Mesenchymal stem cell (in vitro differentiated cells and primary cell): ENCODE measurements at regions not wholly inside any gene's neighbourhood (a gene's known extent, or its start where the extent isn't known, plus 50 kb on each side); places are given as distances from the start of the nearest gene placed in this dataset.

Experiments
- DNase-seq: peaks from one replicate; pipeline ENCODE4 v3.0.0-alpha.2; 2013
- H2AFZ ChIP-seq: one replicate; pipeline ENCODE4 v1.6.1; 2013; ENCODE audit warnings: low read depth, mild to moderate bottlenecking, control low read depth, inconsistent platforms, low read length, moderate library complexity
- H2AK5ac ChIP-seq: 2 replicates; pipeline ENCODE4 v1.6.1; 2013; ENCODE audit warnings: low read length, moderate library complexity, mild to moderate bottlenecking, inconsistent platforms; ENCODE audit not compliant: severe bottlenecking
- H2BK120ac ChIP-seq: one replicate; pipeline ENCODE4 v1.6.1; 2013; ENCODE audit warnings: low read depth, mild to moderate bottlenecking, inconsistent platforms, low read length, moderate library complexity
- H2BK12ac ChIP-seq, 2 experiments: one replicate each; pipeline ENCODE4 v1.6.1; 2013; ENCODE audit warnings: inconsistent platforms in 2 of 2, low read length in 2 of 2, mild to moderate bottlenecking in 2 of 2, moderate library complexity in 2 of 2, control low read depth in 1 of 2
- H2BK15ac ChIP-seq: one replicate; pipeline ENCODE4 v1.6.1; 2013; ENCODE audit warnings: mild to moderate bottlenecking, low read depth, inconsistent platforms; ENCODE audit not compliant: poor library complexity, severe bottlenecking
- H2BK5ac ChIP-seq: 2 replicates; pipeline ENCODE4 v1.6.1; 2013; ENCODE audit warnings: low read depth, mild to moderate bottlenecking, low read length, control low read depth, inconsistent platforms; ENCODE audit not compliant: poor library complexity, severe bottlenecking
- H3K14ac ChIP-seq, 2 experiments: one replicate each; pipeline ENCODE4 v1.6.1; 2013; ENCODE audit warnings: inconsistent platforms in 2 of 2, low read length in 2 of 2, control low read depth in 1 of 2, mild to moderate bottlenecking in 1 of 2, moderate library complexity in 1 of 2
- H3K18ac ChIP-seq, 2 experiments: one replicate each; pipeline ENCODE4 v1.6.1; 2013; ENCODE audit warnings: inconsistent platforms in 2 of 2, low read length in 2 of 2, control low read depth in 1 of 2, low read depth in 1 of 2, mild to moderate bottlenecking in 1 of 2
- H3K23ac ChIP-seq, 2 experiments: one replicate each; pipeline ENCODE4 v1.6.1; 2013; ENCODE audit warnings: inconsistent platforms in 2 of 2, low read length in 2 of 2, mild to moderate bottlenecking in 2 of 2, moderate library complexity in 2 of 2, control low read depth in 1 of 2
- H3K27ac ChIP-seq: 2 replicates; pipeline ENCODE4 v1.5.1; 2013; ENCODE audit warnings: mild to moderate bottlenecking, moderate library complexity, low read length, control low read depth, inconsistent platforms; ENCODE audit not compliant: poor library complexity, severe bottlenecking
- H3K27me3 ChIP-seq, 2 experiments: 2 replicates each; pipeline versions ENCODE4 v1.6.1 to v1.7.0; 2013; ENCODE audit warnings: low read length in 2 of 2, mild to moderate bottlenecking in 2 of 2, moderate library complexity in 2 of 2, control low read depth in 1 of 2, inconsistent platforms in 1 of 2; ENCODE audit not compliant: control insufficient read depth in 1 of 2, insufficient read depth in 1 of 2
- H3K36me3 ChIP-seq, 2 experiments: 2 replicates each; pipeline versions ENCODE4 v1.6.1 to v1.7.0; 2013; ENCODE audit warnings: low read length in 2 of 2, control low read depth in 1 of 2, inconsistent platforms in 1 of 2, low read depth in 1 of 2, mild to moderate bottlenecking in 1 of 2; ENCODE audit not compliant: insufficient read depth in 2 of 2, control insufficient read depth in 1 of 2
- H3K4ac ChIP-seq, 2 experiments: one replicate each; pipeline ENCODE4 v1.6.1; 2013; ENCODE audit warnings: inconsistent platforms in 2 of 2, low read length in 2 of 2, mild to moderate bottlenecking in 2 of 2, moderate library complexity in 2 of 2, control low read depth in 1 of 2, low read depth in 1 of 2
- H3K4me1 ChIP-seq: 2 replicates; pipeline ENCODE4 v1.6.1; 2013; ENCODE audit warnings: low read depth, low read length, control low read depth; ENCODE audit not compliant: control insufficient read depth, insufficient read depth
- H3K4me2 ChIP-seq: 2 replicates; pipeline ENCODE4 v1.6.1; 2013; ENCODE audit warnings: low read length, mild to moderate bottlenecking, inconsistent platforms; ENCODE audit not compliant: poor library complexity, severe bottlenecking
- H3K4me3 ChIP-seq, 2 experiments: 2 replicates each; pipeline versions ENCODE4 v1.5.1 to v1.7.0; 2013; ENCODE audit warnings: low read length in 2 of 2, mild to moderate bottlenecking in 2 of 2, control low read depth in 1 of 2, low read depth in 1 of 2; ENCODE audit not compliant: insufficient read depth in 1 of 2
- H3K79me1 ChIP-seq: replicated peaks from 2 replicates; pipeline ENCODE4 v1.6.1; 2013; ENCODE audit warnings: mild to moderate bottlenecking, control low read depth, low read length, inconsistent platforms; ENCODE audit not compliant: poor library complexity, severe bottlenecking
- H3K9ac ChIP-seq: 2 replicates; pipeline ENCODE4 v1.7.0; 2013; ENCODE audit warnings: mild to moderate bottlenecking, low read length, moderate library complexity
- H3K9me3 ChIP-seq: 2 replicates; pipeline ENCODE4 v1.7.0; 2013; ENCODE audit warnings: mild to moderate bottlenecking, low read length; ENCODE audit not compliant: control insufficient read depth
- H4K8ac ChIP-seq: one replicate; pipeline ENCODE4 v1.6.1; 2013; ENCODE audit warnings: inconsistent platforms, mild to moderate bottlenecking, low read length, moderate library complexity
- H4K91ac ChIP-seq: one replicate; pipeline ENCODE4 v1.6.1; 2013; ENCODE audit warnings: mild to moderate bottlenecking, low read length, inconsistent platforms
- WGBS: methylation state at CpG from one replicate; pipeline ENCODE4 v1.1.7; 2013; ENCODE audit warnings: mixed read lengths; 5-methylcytosine and 5-hydroxymethylcytosine counted together

DNA sequence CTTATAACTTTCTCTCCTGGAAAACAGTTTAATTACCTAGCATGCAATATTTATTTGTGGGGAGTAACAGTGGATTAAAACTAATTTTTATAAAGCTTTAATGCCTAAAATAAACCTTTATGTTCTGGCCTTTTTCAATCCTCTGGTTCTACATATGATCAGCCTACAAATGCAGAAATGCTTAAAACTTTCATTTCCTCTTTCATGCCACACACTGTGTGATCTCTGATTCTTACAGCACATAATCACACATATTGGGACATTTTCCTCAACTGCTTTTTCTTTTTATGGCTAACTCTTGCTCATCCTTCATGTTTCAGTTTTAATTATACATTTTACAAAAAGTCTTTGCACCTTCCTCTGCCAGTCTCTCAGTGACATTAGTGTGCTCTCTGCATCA, 910.8 kb upstream of the SLITRK6 start:
- no peak overlapping the region for H3K9ac ChIP-seq
- no peak overlapping the region for H3K18ac ChIP-seq
- H2BK120ac ChIP-seq: no peak overlapping the region
- no peaks in the 10 kb centered on the region for H3K4me1 ChIP-seq
- H3K4me2 ChIP-seq: no peak overlapping the region
- no peaks in the 10 kb centered on the region for H3K36me3 ChIP-seq
- no peaks in the 10 kb centered on the region for H3K9me3 ChIP-seq
- no peak overlapping the region for H4K91ac ChIP-seq
- no peak overlapping the region for H2BK12ac ChIP-seq
- H3K23ac ChIP-seq: no peak overlapping the region
- H3K79me1 ChIP-seq: no peaks in the 10 kb centered on the region
- no peak overlapping the region for H3K14ac ChIP-seq
- no peak overlapping the region for H4K8ac ChIP-seq
- no peak for DNase-seq
- no peaks in the 10 kb centered on the region for H3K27me3 ChIP-seq
- H2AK5ac ChIP-seq: no peak overlapping the region
- no peak overlapping the region for H3K4me3 ChIP-seq
- no peak overlapping the region for H2AFZ ChIP-seq
- H3K4ac ChIP-seq: no peak overlapping the region
- H2BK5ac ChIP-seq: no peak overlapping the region
- no peak overlapping the region for H2BK15ac ChIP-seq
- no peak overlapping the region for H3K27ac ChIP-seq

DNA sequence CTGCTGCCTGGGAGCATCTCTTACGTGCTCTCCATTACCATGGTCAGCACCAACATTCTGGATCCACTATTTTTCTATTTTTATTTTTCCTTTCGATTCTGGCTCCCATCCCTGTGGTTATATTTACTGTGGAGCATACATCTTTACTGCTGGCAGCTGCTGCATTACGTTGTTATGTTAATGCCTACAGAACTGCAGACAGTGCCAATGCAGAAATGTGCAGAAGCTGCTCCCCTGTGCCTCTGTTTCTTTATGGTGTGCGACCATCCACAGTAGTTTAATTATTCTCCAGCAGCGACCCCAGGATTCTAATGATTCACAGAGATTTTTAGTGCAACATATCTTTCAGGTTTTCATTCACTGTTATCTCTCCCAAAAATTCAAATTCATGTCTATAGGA, 911.7 kb upstream of the SLITRK6 start:
- Histone ChIP-seq H3K36me3 (no peaks in the 10 kb centered on the region), H3K4me1 (no peaks in the 10 kb centered on the region), H4K91ac (no peak overlapping the region), H2BK5ac (no peak overlapping the region), H3K9ac (no peak overlapping the region), H3K23ac (no peak overlapping the region), H3K4me2 (no peak overlapping the region), H3K4me3 (no peak overlapping the region), H2AK5ac (no peak overlapping the region), H3K4ac (no peak overlapping the region), H2AFZ (no peak overlapping the region), H2BK120ac (no peak overlapping the region), H2BK12ac (no peak overlapping the region), H3K27me3 (no peaks in the 10 kb centered on the region), H2BK15ac (no peak overlapping the region), H3K27ac (no peak overlapping the region), H3K18ac (no peak overlapping the region), H3K14ac (no peak overlapping the region), H4K8ac (no peak overlapping the region), H3K79me1 (no peaks in the 10 kb centered on the region), H3K9me3 (no peaks in the 10 kb centered on the region)
- no peak for DNase-seq
- WGBS: 82% methylated on average over 4 of the region's 5 CpGs

DNA sequence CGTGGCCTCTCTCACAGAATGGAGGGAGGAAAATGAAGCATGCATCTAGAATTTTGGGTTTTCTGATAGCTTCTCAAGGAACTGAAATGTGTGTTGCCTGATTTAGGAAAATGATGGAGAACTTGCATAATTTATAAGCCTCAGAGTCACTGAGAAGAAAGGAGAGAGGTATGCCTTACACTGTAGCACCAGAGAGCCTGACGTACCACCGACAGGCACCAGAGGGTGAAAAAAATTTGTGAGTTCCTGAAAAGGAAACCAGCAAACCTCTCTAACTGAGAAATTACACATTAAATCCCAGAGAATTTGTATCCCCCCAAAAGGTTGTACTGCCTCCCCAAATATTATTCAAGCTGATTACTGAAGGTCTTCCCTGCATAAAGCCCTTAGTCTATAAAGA, 915.3 kb upstream of the SLITRK6 start:
- DNase-seq: no peak
- Histone ChIP-seq H4K8ac (no peak overlapping the region), H3K4ac (no peak overlapping the region), H4K91ac (no peak overlapping the region), H3K4me2 (no peak overlapping the region), H3K27ac (no peak overlapping the region), H2BK15ac (no peak overlapping the region), H3K9ac (no peak overlapping the region), H2BK120ac (no peak overlapping the region), H3K18ac (no peak overlapping the region), H3K27me3 (no peaks in the 10 kb centered on the region), H3K36me3 (no peaks in the 10 kb centered on the region), H3K9me3 (no peaks in the 10 kb centered on the region), H2AFZ (no peak overlapping the region), H3K4me3 (no peak overlapping the region), H2BK5ac (no peak overlapping the region), H3K23ac (no peak overlapping the region), H3K14ac (no peak overlapping the region), H3K4me1 (no peaks in the 10 kb centered on the region), H2AK5ac (no peak overlapping the region), H3K79me1 (no peaks in the 10 kb centered on the region), H2BK12ac (no peak overlapping the region)
- WGBS: 96% methylated on average over 3 of the region's 3 CpGs

DNA sequence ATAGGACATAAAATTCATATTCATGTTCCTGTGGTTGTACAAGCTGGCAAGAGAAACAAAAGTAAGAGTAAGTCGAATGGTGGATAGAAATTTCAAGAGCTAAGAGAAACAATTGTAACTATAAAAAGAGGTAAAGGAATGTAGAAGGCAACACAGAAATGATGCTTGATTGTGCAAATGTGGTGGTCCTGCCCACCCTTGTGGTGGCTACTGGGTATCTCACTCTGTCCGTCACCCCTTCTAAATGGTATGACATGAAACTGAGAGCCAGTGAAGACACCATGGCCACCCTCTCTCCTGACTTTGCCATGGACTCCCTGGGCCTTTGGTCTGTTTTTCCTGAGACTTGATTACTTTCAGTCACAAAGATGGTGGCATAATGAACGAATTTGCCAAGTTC, 925.9 kb upstream of the SLITRK6 start:
- Histone ChIP-seq H2AK5ac (no peak overlapping the region), H3K18ac (no peak overlapping the region), H2BK15ac (no peak overlapping the region), H2AFZ (no peak overlapping the region), H3K4me3 (no peak overlapping the region), H3K23ac (no peak overlapping the region), H3K27ac (no peak overlapping the region), H3K9ac (no peak overlapping the region), H4K91ac (no peak overlapping the region), H3K79me1 (no peaks in the 10 kb centered on the region), H3K27me3 (no peaks in the 10 kb centered on the region), H3K4me2 (no peak overlapping the region), H3K4me1 (no peaks in the 10 kb centered on the region), H2BK5ac (no peak overlapping the region), H3K14ac (no peak overlapping the region), H4K8ac (no peak overlapping the region), H3K4ac (no peak overlapping the region), H3K9me3 (no peaks in the 10 kb centered on the region), H2BK120ac (no peak overlapping the region), H3K36me3 (no peaks in the 10 kb centered on the region), H2BK12ac (no peak overlapping the region)
- WGBS: 77% methylated on average over 3 of the region's 3 CpGs
- no peak for DNase-seq
